ENCODE measurements at regions not wholly inside any gene's neighbourhood (a gene's known extent, or its start where the extent isn't known, plus 50 kb on each side); places are given as distances from the start of the nearest gene placed in this dataset.

DNA sequence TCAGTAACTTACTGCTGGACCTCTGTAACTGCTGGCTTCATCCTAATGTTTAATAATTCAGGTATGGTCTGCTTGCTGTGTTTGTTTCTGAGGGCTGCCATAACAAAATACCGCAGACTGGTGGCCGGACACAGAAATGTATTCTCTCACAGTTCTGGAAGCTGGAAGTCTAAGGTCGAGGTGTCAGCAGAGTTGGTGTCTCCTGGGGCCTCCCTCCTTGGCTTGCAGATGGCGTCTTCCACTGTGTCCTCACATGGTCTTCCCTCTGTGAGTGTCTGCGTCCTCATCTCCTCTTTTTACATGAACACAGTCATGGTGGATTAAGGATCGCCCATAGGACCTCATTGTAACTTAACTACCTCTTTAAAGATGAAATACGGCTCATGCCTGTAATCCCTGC, 389.7 kb upstream of the JARID2 start:
- ChIA-PET CTCF (ENCODE audit: low intra/inter-chr PET ratio, low total read pairs) (no interaction called here), POLR2A (no interaction called here)
- no peaks in the 10 kb centered on the region for H4K20me1 ChIP-seq (ENCODE audit: insufficient read depth, low read length)
- H3K9ac ChIP-seq (ENCODE audit: insufficient read depth, low read depth, low read length), result no peak overlapping the region
- BruUV-seq (replicated peaks), result no TSS peak
- H3K27ac ChIP-seq (ENCODE audit: extremely low read length, insufficient read depth, low read length), result no peak overlapping the region
- FAIRE-seq (no peak), ATAC-seq (no peak), DNase-seq (ENCODE audit: low spot score) (no peak)
- no peaks in the 10 kb centered on the region for H3K36me3 ChIP-seq (replicated peaks in 1 of 2; ENCODE audit: control insufficient read depth in 1 of 2, insufficient read depth in 2 of 2, low read length in 2 of 2)
- H3K4me1 ChIP-seq (ENCODE audit: insufficient read depth, low read length), result no peaks in the 10 kb centered on the region
- no peak overlapping the region for H3K4me3 ChIP-seq (replicated peaks in 1 of 3; ENCODE audit: insufficient read depth in 1 of 3, low read depth in 2 of 3, low read length in 3 of 3)
- no peak overlapping the region for H2AFZ ChIP-seq (ENCODE audit: low read length)
- H3K79me2 ChIP-seq (ENCODE audit: insufficient read depth, low read length), result no peaks in the 10 kb centered on the region
- H3K27me3 ChIP-seq (ENCODE audit: control insufficient read depth in 1 of 2, insufficient read depth in 2 of 2, low read length in 2 of 2), result no peaks in the 10 kb centered on the region; a peak in 2 of 5 replicates
- 48% methylated on average over 7 of the region's 7 CpGs for WGBS (ENCODE audit: low lambda C conversion rate)
- no peak overlapping the region for H3K4me2 ChIP-seq (ENCODE audit: low read depth, low read length)
- no peaks in the 10 kb centered on the region for H3K9me3 ChIP-seq (ENCODE audit: low read length)
- intact Hi-C loops (cut with micrococcal nuclease; ENCODE audit: unreplicated experiment), result no loop called here
- TF ChIP-seq ZNF326 (CRISPR knock-in tag; IDR thresholded peaks at IDR 0.05; ENCODE audit: borderline replicate concordance) (no peak), ZNF674 (CRISPR knock-in tag; IDR thresholded peaks at IDR 0.05; ENCODE audit: low read depth) (no peak), ISL2 (CRISPR knock-in tag; IDR thresholded peaks at IDR 0.05) (no peak), MEIS1 (CRISPR knock-in tag; IDR thresholded peaks at IDR 0.05; ENCODE audit: borderline replicate concordance) (no peak)
- in situ Hi-C loops (cut with HindIII; ENCODE audit: extremely low pct_ligation_motif_present, low pct_unique_long_range_greater_than_20kb), result no loop called here

DNA sequence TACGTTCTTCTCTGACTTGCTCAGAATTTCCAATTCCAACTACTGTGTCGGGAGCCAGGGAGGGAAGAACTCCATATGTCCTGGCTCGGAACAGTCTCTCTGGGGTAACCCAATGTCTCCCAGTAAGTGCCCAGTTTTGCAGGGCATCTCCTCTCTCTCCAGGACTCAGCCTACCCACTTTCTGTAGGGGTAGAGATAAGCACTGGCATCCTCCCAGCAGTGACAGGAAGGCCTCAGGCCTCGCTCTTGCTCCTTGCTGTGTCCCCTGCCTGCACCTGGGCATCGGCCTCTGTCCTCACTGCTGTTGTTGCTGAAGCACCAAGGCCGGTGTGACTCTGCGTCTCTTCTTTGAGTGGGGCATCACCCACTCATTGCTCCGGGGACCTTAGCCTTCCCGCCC, 388.9 kb upstream of the JARID2 start:
- Histone ChIP-seq H3K4me2 (ENCODE audit: low read depth, low read length) (no peak overlapping the region), H3K27me3 (ENCODE audit: control insufficient read depth in 1 of 2, insufficient read depth in 2 of 2, low read length in 2 of 2) (no peaks in the 10 kb centered on the region; a peak in 2 of 5 replicates), H3K9ac (ENCODE audit: insufficient read depth, low read depth, low read length) (no peak overlapping the region), H4K20me1 (ENCODE audit: insufficient read depth, low read length) (no peaks in the 10 kb centered on the region), H2AFZ (ENCODE audit: low read length) (no peak overlapping the region), H3K9me3 (ENCODE audit: low read length) (no peaks in the 10 kb centered on the region), H3K4me3 (replicated peaks in 1 of 3; ENCODE audit: insufficient read depth in 1 of 3, low read depth in 2 of 3, low read length in 3 of 3) (no peak overlapping the region), H3K79me2 (ENCODE audit: insufficient read depth, low read length) (no peaks in the 10 kb centered on the region), H3K36me3 (replicated peaks in 1 of 2; ENCODE audit: control insufficient read depth in 1 of 2, insufficient read depth in 2 of 2, low read length in 2 of 2) (no peaks in the 10 kb centered on the region), H3K27ac (ENCODE audit: extremely low read length, insufficient read depth, low read length) (no peak overlapping the region), H3K4me1 (ENCODE audit: insufficient read depth, low read length) (no peaks in the 10 kb centered on the region)
- intact Hi-C loops (cut with micrococcal nuclease; ENCODE audit: unreplicated experiment) (no loop called here), in situ Hi-C loops (cut with HindIII; ENCODE audit: extremely low pct_ligation_motif_present, low pct_unique_long_range_greater_than_20kb) (no loop called here)
- BruUV-seq (replicated peaks), result no TSS peak
- FAIRE-seq (no peak), DNase-seq (ENCODE audit: low spot score) (no peak), ATAC-seq (no peak)
- ChIA-PET POLR2A (no interaction called here), CTCF (ENCODE audit: low intra/inter-chr PET ratio, low total read pairs) (no interaction called here)
- WGBS (ENCODE audit: low lambda C conversion rate), result 54% methylated on average over 7 of the region's 9 CpGs
- no peak for TF ChIP-seq ZNF350 (CRISPR knock-in tag; IDR thresholded peaks at IDR 0.05; ENCODE audit: borderline replicate concordance, low read depth)
- TF ChIP-seq, protein P1, sequence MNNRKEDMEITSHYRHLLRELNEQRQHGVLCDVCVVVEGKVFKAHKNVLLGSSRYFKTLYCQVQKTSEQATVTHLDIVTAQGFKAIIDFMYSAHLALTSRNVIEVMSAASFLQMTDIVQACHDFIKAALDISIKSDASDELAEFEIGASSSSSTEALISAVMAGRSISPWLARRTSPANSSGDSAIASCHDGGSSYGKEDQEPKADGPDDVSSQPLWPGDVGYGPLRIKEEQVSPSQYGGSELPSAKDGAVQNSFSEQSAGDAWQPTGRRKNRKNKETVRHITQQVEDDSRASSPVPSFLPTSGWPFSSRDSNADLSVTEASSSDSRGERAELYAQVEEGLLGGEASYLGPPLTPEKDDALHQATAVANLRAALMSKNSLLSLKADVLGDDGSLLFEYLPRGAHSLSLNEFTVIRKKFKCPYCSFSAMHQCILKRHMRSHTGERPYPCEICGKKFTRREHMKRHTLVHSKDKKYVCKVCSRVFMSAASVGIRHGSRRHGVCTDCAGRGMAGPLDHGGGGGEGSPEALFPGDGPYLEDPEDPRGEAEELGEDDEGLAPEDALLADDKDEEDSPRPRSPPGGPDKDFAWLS (CRISPR knock-in tag; IDR thresholded peaks at IDR 0.05; ENCODE audit: borderline replicate concordance), result no peak
- no peak for TF ChIP-seq PHB2 (IDR thresholded peaks at IDR 0.05; ENCODE audit: partially characterized antibody)
- no peak for TF ChIP-seq CREM (IDR thresholded peaks at IDR 0.05)
- TF ChIP-seq CREM (CRISPR knock-in tag; IDR thresholded peaks at IDR 0.05), result no peak
- no peak for TF ChIP-seq SMAD3 (CRISPR knock-in tag; IDR thresholded peaks at IDR 0.05)
- TF ChIP-seq ZNF546 (CRISPR knock-in tag; conservative IDR thresholded peaks at IDR 0.05), result no peak
- TF ChIP-seq, protein P2, sequence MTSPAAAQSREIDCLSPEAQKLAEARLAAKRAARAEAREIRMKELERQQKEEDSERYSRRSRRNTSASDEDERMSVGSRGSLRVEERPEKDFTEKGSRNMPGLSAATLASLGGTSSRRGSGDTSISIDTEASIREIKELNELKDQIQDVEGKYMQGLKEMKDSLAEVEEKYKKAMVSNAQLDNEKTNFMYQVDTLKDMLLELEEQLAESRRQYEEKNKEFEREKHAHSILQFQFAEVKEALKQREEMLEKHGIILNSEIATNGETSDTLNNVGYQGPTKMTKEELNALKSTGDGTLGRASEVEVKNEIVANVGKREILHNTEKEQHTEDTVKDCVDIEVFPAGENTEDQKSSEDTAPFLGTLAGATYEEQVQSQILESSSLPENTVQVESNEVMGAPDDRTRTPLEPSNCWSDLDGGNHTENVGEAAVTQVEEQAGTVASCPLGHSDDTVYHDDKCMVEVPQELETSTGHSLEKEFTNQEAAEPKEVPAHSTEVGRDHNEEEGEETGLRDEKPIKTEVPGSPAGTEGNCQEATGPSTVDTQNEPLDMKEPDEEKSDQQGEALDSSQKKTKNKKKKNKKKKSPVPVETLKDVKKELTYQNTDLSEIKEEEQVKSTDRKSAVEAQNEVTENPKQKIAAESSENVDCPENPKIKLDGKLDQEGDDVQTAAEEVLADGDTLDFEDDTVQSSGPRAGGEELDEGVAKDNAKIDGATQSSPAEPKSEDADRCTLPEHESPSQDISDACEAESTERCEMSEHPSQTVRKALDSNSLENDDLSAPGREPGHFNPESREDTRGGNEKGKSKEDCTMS (CRISPR knock-in tag; conservative IDR thresholded peaks at IDR 0.05), result no peak
- TF ChIP-seq GABPA (IDR thresholded peaks at IDR 0.05; ENCODE audit: low read depth, low read length), result no peak
- no peak for TF ChIP-seq GABPA (CRISPR knock-in tag; IDR thresholded peaks at IDR 0.05; ENCODE audit: low read depth)
- TF ChIP-seq POLR2G (IDR thresholded peaks at IDR 0.05; ENCODE audit: low read depth, low read length), result no peak
- TF ChIP-seq SP1 (IDR thresholded peaks at IDR 0.05), result no peak
- no peak for TF ChIP-seq SP1 (CRISPR knock-in tag; IDR thresholded peaks at IDR 0.05)

All from HepG2 (cell line).